PC-3 (cell line): ENCODE measurements at regions not wholly inside any gene's neighbourhood (a gene's known extent, or its start where the extent isn't known, plus 50 kb on each side); places are given as distances from the start of the nearest gene placed in this dataset.

Experiments
- CTCF ChIP-seq: fragments of 300-600 bp; sonication (generic); conservative IDR thresholded peaks from 2 replicates; pipeline ENCODE4 v1.5.1; 2017; ENCODE audit warnings: antibody characterized with exemption, low read depth, mild to moderate bottlenecking, low read length
- EZH2 ChIP-seq: fragments of 300-600 bp; sonication (generic); IDR thresholded peaks from one replicate; pipeline ENCODE4 v1.6.1; 2017; ENCODE audit warnings: antibody characterized with exemption, mild to moderate bottlenecking, low read length; ENCODE audit not compliant: unreplicated experiment
- EZH2phosphoT487 ChIP-seq: fragments of 300-600 bp; sonication (generic); IDR thresholded peaks from 2 replicates; pipeline ENCODE4 v1.6.1; 2018; ENCODE audit warnings: mild to moderate bottlenecking, antibody characterized with exemption, low read length, borderline replicate concordance

- TF ChIP-seq CTCF (no peak), EZH2 (no peak), EZH2phosphoT487 (no peak)
Measured at GRCh38 chr2:17124575-17125318, 393.5 kb downstream of the RAD51AP2 start.
